ENCODE measurements at regions not wholly inside any gene's neighbourhood (a gene's known extent, or its start where the extent isn't known, plus 50 kb on each side); places are given as distances from the start of the nearest gene placed in this dataset.

GRCh38 chr3:187795207-187795960, 50.1 kb upstream of the BCL6 start:
- Mint-ChIP-seq H3K4me3 (no peak overlapping the region), H3K36me3 (no peaks in the 10 kb centered on the region), H3K9me3 (no peaks in the 10 kb centered on the region), H3K27me3 (no peaks in the 10 kb centered on the region), H3K4me1 (ENCODE audit: unreplicated experiment) (peaks cover 14% of the 10 kb centered on the region), H3K27ac (no peak overlapping the region)
- DNase-seq (ENCODE audit: extremely low spot score, unreplicated experiment) = no peak
- no peak for TF ChIP-seq CTCF (conservative IDR thresholded peaks at IDR 0.05)

- H3K4me3 Mint-ChIP-seq = no peak overlapping the region
- no peak for DNase-seq (ENCODE audit: extremely low spot score, unreplicated experiment)
- no peak overlapping the region for H3K27ac Mint-ChIP-seq
- no peaks in the 10 kb centered on the region for H3K9me3 Mint-ChIP-seq
- TF ChIP-seq CTCF (conservative IDR thresholded peaks at IDR 0.05) = no peak
- no peaks in the 10 kb centered on the region for H3K27me3 Mint-ChIP-seq
- H3K4me1 Mint-ChIP-seq (ENCODE audit: unreplicated experiment) = peaks cover 9% of the 10 kb centered on the region
- H3K36me3 Mint-ChIP-seq = no peaks in the 10 kb centered on the region
These were observed 52.9 kb upstream of the BCL6 start for GRCh38 chr3:187798126-187798525.

- no peaks in the 10 kb centered on the region for H3K27me3 Mint-ChIP-seq
- no peak for DNase-seq (ENCODE audit: extremely low spot score, unreplicated experiment)
- H3K9me3 Mint-ChIP-seq = no peaks in the 10 kb centered on the region
- H3K36me3 Mint-ChIP-seq = no peaks in the 10 kb centered on the region
- peaks cover 9% of the 10 kb centered on the region for H3K4me1 Mint-ChIP-seq (ENCODE audit: unreplicated experiment)
- no peak for TF ChIP-seq CTCF (conservative IDR thresholded peaks at IDR 0.05)
- no peak overlapping the region for H3K4me3 Mint-ChIP-seq
- H3K27ac Mint-ChIP-seq = peak overlapping the region; percentile 12
These were observed 53.6 kb upstream of the BCL6 start for GRCh38 chr3:187798531-187799530.

GRCh38 chr3:187799942-187800641, 54.8 kb upstream of the BCL6 start:
- TF ChIP-seq CTCF (conservative IDR thresholded peaks at IDR 0.05) = no peak
- no peaks in the 10 kb centered on the region for H3K27me3 Mint-ChIP-seq
- H3K4me1 Mint-ChIP-seq (ENCODE audit: unreplicated experiment) = peaks cover 13% of the 10 kb centered on the region
- no peaks in the 10 kb centered on the region for H3K36me3 Mint-ChIP-seq
- peak overlapping the region; percentile 38 for H3K27ac Mint-ChIP-seq
- H3K9me3 Mint-ChIP-seq = no peaks in the 10 kb centered on the region
- H3K4me3 Mint-ChIP-seq = no peak overlapping the region
- no peak for DNase-seq (ENCODE audit: extremely low spot score, unreplicated experiment)

- Mint-ChIP-seq H3K4me3 (no peak overlapping the region), H3K27me3 (no peaks in the 10 kb centered on the region), H3K9me3 (no peaks in the 10 kb centered on the region), H3K36me3 (no peaks in the 10 kb centered on the region), H3K27ac (no peak overlapping the region), H3K4me1 (ENCODE audit: unreplicated experiment) (peaks cover 13% of the 10 kb centered on the region)
- no peak for DNase-seq (ENCODE audit: extremely low spot score, unreplicated experiment)
- TF ChIP-seq CTCF (conservative IDR thresholded peaks at IDR 0.05) = no peak
These were observed 55.9 kb upstream of the BCL6 start for GRCh38 chr3:187801152-187801551.
